ENCODE measurements at regions not wholly inside any gene's neighbourhood (a gene's known extent, or its start where the extent isn't known, plus 50 kb on each side); places are given as distances from the start of the nearest gene placed in this dataset.

DNA sequence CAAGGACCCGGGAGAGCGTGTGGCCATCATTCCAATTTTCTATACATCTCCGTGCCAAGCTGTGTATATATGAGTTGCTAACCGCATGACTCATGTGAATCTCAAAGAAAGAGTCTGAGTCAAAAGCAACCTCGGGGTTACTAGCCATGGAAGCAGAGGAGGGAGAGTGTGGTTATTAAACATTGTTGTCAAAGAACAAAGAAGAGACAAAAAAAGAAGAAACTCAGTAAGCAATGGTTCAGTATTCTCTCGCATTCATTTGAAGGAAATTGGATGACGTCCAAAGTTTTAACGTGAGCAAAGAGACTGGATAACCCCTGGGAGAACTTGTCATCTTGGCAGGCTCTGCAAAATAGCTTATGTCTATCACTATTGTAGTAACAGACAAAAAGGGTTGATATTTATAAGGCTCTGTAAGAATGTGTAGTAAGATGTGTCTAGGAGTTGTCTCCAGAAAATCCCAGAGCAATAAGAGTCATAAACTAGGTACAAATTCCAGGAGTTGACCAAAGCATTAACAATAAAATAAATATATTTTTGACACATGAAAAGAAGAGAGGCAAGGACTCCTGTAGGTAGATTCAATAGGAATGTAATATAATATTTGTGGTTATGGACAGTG is 52.8 kb upstream of the GRM7 start:
- TF ChIP-seq CTCF (IDR thresholded peaks at IDR 0.05) (no peak), POLR2A (IDR thresholded peaks at IDR 0.05) (no peak)
